Ascending aorta (tissue), 2 donors: ENCODE measurements at regions not wholly inside any gene's neighbourhood (a gene's known extent, or its start where the extent isn't known, plus 50 kb on each side); places are given as distances from the start of the nearest gene placed in this dataset.

Source experiments
- DNase-seq, 2 donors: peaks; one replicate each; pipeline ENCODE4 v3.0.0-alpha.2; 2019; ENCODE audit warnings: low spot score in 2 of 2
- H3K27ac ChIP-seq, 2 donors: fragments of 200-600 bp; sonication (generic); one replicate each; pipeline ENCODE4 v1.5.1; 2016 to 2017; ENCODE audit warnings: mild to moderate bottlenecking in 1 of 2
- H3K27me3 ChIP-seq: fragments of 200-600 bp; sonication (generic); one replicate; pipeline ENCODE4 v1.5.1; 2017
- H3K36me3 ChIP-seq, 2 donors: fragments of 200-600 bp; sonication (generic); one replicate each; pipeline ENCODE4 v1.5.1; 2016
- H3K4me1 ChIP-seq, 2 donors: fragments of 200-600 bp; sonication (generic); one replicate each; pipeline ENCODE4 v1.5.1; 2016 to 2017; ENCODE audit warnings: mild to moderate bottlenecking in 1 of 2
- H3K4me3 ChIP-seq, 2 donors: fragments of 200-600 bp; sonication (generic); one replicate each; pipeline ENCODE4 v1.5.1; 2016 to 2017; ENCODE audit warnings: mild to moderate bottlenecking in 1 of 2
- H3K9me3 ChIP-seq, 2 donors: fragments of 200-600 bp; sonication (generic); one replicate each; pipeline ENCODE4 v1.5.1; 2016
- CTCF ChIP-seq, 3 experiments: fragments of 200-600 bp in 2 of 3; fragments of 450-650 bp in 1 of 3; sonication (generic) in 2 of 3; IDR thresholded peaks; one replicate each; pipeline ENCODE4 v1.5.1; 2016 to 2019; ENCODE audit warnings: antibody characterized with exemption in 3 of 3, mild to moderate bottlenecking in 1 of 3, moderate library complexity in 1 of 3
- intact Hi-C: fragments of 100-400 bp; cut with DNase I; formaldehyde crosslinking; loops from one replicate; pipeline ENCODE4 v1.15.1; 2023

GRCh38 chr1:112332176-112333150 is 63.6 kb upstream of the CTTNBP2NL start:
- TF ChIP-seq CTCF (IDR thresholded peaks at IDR 0.05), result no peak
- Histone ChIP-seq H3K4me3 (no peak overlapping the region), H3K9me3 (no peaks in the 10 kb centered on the region), H3K27me3 (no peaks in the 10 kb centered on the region), H3K36me3 (no peaks in the 10 kb centered on the region), H3K27ac (no peak overlapping the region), H3K4me1 (no peaks in the 10 kb centered on the region)
- DNase-seq, result no peak
- intact Hi-C loops, result no loop called here

- DNase-seq, result no peak
Observed at GRCh38 chr1:112335351-112335750, 60.7 kb upstream of the CTTNBP2NL start.

GRCh38 chr1:112337028-112337531 is 58.9 kb upstream of the CTTNBP2NL start:
- Histone ChIP-seq H3K36me3 (no peaks in the 10 kb centered on the region), H3K4me1 (no peaks in the 10 kb centered on the region), H3K4me3 (no peak overlapping the region)

More at GRCh38 chr1:112335351-112335750, 60.7 kb upstream of the CTTNBP2NL start:
- no peak overlapping the region for H3K4me3 ChIP-seq
- intact Hi-C loops, result no loop called here
- TF ChIP-seq CTCF (IDR thresholded peaks at IDR 0.05), result no peak
- H3K9me3 ChIP-seq, result no peaks in the 10 kb centered on the region
- H3K27ac ChIP-seq, result no peak overlapping the region
- H3K27me3 ChIP-seq, result no peaks in the 10 kb centered on the region
- no peaks in the 10 kb centered on the region for H3K4me1 ChIP-seq
- no peaks in the 10 kb centered on the region for H3K36me3 ChIP-seq

GRCh38 chr1:112341986-112342385 is 54.0 kb upstream of the CTTNBP2NL start:
- no peaks in the 10 kb centered on the region for H3K9me3 ChIP-seq
- no peak for TF ChIP-seq CTCF (IDR thresholded peaks at IDR 0.05)
- H3K4me3 ChIP-seq, result no peak overlapping the region
- no peaks in the 10 kb centered on the region for H3K27me3 ChIP-seq
- H3K4me1 ChIP-seq, result no peaks in the 10 kb centered on the region
- DNase-seq, result no peak
- no peaks in the 10 kb centered on the region for H3K36me3 ChIP-seq
- intact Hi-C loops, result no loop called here
- H3K27ac ChIP-seq, result no peak overlapping the region

More at GRCh38 chr1:112337028-112337531, 58.9 kb upstream of the CTTNBP2NL start:
- intact Hi-C loops, result no loop called here
- no peak overlapping the region for H3K27ac ChIP-seq
- peak in 2 of 3 experiments; percentile 19 to 48 for TF ChIP-seq CTCF (IDR thresholded peaks at IDR 0.05)
- no peaks in the 10 kb centered on the region for H3K9me3 ChIP-seq
- no peaks in the 10 kb centered on the region for H3K27me3 ChIP-seq
- DNase-seq, result no peak

GRCh38 chr1:112342558-112342957 is 53.5 kb upstream of the CTTNBP2NL start:
- no peak for TF ChIP-seq CTCF (IDR thresholded peaks at IDR 0.05)
- Histone ChIP-seq H3K36me3 (no peaks in the 10 kb centered on the region), H3K4me3 (no peak overlapping the region), H3K9me3 (no peaks in the 10 kb centered on the region), H3K4me1 (no peaks in the 10 kb centered on the region), H3K27ac (no peak overlapping the region), H3K27me3 (no peaks in the 10 kb centered on the region)
- intact Hi-C loops, result no loop called here
- DNase-seq, result no peak
